ENCODE measurements at regions not wholly inside any gene's neighbourhood (a gene's known extent, or its start where the extent isn't known, plus 50 kb on each side); places are given as distances from the start of the nearest gene placed in this dataset.

DNA sequence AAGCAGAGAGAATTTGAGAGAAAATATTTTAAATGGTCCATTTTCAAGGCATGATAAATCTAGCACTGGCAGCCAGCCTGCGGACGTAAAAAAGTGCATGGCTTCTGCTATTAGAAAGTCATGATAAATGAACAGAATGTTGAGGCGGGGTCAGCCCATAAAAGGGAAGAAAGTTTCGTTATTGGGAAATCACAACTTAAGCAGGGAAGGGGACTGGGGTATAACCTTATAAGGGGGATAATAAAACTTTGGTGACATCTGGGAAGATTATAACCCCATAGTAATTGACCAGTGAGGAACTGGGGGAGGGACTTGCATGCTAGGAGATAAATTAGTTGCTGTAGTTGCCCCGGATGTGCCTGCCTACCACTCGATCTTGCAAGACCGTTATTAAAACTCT is 88.4 kb upstream of the PLSCR4 start:
- no peaks in the 10 kb centered on the region for H3K4me1 ChIP-seq
- H3K9me3 ChIP-seq, result no peaks in the 10 kb centered on the region
- TF ChIP-seq, protein P1, sequence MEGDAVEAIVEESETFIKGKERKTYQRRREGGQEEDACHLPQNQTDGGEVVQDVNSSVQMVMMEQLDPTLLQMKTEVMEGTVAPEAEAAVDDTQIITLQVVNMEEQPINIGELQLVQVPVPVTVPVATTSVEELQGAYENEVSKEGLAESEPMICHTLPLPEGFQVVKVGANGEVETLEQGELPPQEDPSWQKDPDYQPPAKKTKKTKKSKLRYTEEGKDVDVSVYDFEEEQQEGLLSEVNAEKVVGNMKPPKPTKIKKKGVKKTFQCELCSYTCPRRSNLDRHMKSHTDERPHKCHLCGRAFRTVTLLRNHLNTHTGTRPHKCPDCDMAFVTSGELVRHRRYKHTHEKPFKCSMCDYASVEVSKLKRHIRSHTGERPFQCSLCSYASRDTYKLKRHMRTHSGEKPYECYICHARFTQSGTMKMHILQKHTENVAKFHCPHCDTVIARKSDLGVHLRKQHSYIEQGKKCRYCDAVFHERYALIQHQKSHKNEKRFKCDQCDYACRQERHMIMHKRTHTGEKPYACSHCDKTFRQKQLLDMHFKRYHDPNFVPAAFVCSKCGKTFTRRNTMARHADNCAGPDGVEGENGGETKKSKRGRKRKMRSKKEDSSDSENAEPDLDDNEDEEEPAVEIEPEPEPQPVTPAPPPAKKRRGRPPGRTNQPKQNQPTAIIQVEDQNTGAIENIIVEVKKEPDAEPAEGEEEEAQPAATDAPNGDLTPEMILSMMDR (IDR thresholded peaks at IDR 0.05), result no peak
- no peaks in the 10 kb centered on the region for H3K36me3 ChIP-seq
- no peak overlapping the region for H3K27ac ChIP-seq
- H3K27me3 ChIP-seq, result no peaks in the 10 kb centered on the region
- no peak overlapping the region for H3K4me3 ChIP-seq
- no peak for DNase-seq (ENCODE audit: low spot score)

DNA sequence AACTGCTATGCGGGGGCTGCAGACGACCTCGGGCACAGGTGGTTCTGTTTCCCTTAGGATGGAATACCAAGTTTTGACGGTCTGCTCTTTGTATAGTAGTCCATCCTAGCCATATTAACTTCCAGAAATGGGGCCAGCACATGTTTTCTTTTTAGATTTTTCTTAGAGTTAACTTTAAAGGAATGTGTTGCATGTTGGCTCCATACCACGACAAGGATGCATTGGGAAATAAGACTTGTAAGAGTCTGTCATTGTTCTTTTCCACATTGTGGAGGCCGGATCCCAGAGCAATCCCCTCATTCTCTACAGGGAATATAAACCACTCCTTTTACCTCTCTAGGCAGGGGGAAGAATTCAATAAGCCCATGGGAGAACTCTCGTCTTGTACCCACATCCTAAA is 87.1 kb upstream of the PLSCR4 start:
- H3K27ac ChIP-seq, result no peak overlapping the region
- H3K9me3 ChIP-seq, result no peaks in the 10 kb centered on the region
- H3K4me1 ChIP-seq, result no peaks in the 10 kb centered on the region
- TF ChIP-seq, protein P1 (IDR thresholded peaks at IDR 0.05), result no peak
- no peak overlapping the region for H3K4me3 ChIP-seq
- no peaks in the 10 kb centered on the region for H3K36me3 ChIP-seq
- DNase-seq (ENCODE audit: low spot score), result no peak
- H3K27me3 ChIP-seq, result no peaks in the 10 kb centered on the region

DNA sequence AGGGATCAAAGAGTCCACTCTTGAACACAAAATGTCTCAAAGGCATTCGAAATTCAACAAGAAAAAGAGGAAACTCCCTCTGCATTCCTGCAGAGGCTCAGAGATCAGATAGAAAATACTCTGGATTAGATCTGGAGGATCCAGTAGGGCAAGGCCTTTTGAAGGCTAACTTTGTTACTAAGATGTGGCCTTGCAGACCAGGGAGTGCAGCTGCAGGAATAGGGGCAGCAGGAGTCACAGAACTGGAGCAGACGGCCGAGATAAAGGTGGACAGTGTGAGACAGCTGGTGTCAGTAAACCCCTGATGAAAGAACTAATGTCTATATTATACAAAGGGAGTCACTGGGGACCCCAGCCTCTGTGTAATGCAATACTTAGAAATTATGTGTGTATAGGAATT is 84.5 kb upstream of the PLSCR4 start:
- Histone ChIP-seq H3K27ac (no peak overlapping the region), H3K9me3 (no peaks in the 10 kb centered on the region), H3K4me1 (no peaks in the 10 kb centered on the region), H3K4me3 (no peak overlapping the region), H3K27me3 (no peaks in the 10 kb centered on the region), H3K36me3 (no peaks in the 10 kb centered on the region)
- no peak for DNase-seq (ENCODE audit: low spot score)
- TF ChIP-seq, protein P1 (IDR thresholded peaks at IDR 0.05), result no peak

DNA sequence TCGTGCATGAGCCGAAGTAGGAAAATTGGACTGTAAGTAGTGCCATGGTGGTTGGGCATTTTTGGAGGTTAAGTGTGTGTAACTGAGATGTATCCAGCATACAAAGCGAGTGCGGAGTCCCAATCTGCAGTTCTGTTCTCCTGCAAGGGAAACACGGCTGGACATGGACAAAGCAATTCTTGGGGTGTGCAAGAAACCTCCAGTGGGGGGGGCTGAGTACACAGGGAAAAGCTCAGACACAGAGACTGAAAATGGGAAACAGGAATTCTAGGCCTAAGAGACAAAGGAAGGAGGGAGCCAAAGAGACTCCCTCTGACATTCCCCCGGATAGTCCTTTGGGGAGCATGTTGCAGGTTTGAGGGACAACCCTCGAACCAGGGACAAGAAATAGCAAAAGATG is 83.2 kb upstream of the PLSCR4 start:
- Histone ChIP-seq H3K4me3 (no peak overlapping the region), H3K27me3 (no peaks in the 10 kb centered on the region), H3K4me1 (no peaks in the 10 kb centered on the region), H3K27ac (no peak overlapping the region), H3K36me3 (no peaks in the 10 kb centered on the region), H3K9me3 (no peaks in the 10 kb centered on the region)
- DNase-seq (ENCODE audit: low spot score), result no peak
- TF ChIP-seq, protein P1 (IDR thresholded peaks at IDR 0.05), result peak in 1 of 2 donors; percentile 52

DNA sequence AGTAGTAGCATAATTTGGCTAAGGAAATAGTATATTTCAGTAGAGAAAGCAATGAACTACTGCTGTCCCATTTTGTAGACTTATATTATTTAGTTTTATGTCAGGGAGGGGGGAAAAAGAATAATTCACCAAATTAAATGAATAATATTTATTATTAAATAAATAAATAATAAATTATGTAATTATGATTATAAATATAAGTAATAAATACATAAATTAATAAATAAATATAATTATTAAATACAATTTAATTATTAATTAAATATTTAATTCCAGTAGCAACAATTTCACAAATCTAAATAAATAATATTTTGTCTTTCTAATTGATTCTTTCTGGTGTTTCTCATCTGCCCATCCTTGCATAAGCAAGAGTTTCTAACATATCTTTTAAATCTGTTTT is 81.1 kb upstream of the PLSCR4 start:
- Histone ChIP-seq H3K27ac (no peak overlapping the region), H3K36me3 (no peaks in the 10 kb centered on the region), H3K4me1 (peaks cover 0 to under 1% of the 10 kb centered on the region in 2 donors), H3K27me3 (no peaks in the 10 kb centered on the region), H3K9me3 (no peaks in the 10 kb centered on the region), H3K4me3 (no peak overlapping the region)
- no peak for DNase-seq (ENCODE audit: low spot score)
- TF ChIP-seq, protein P1 (IDR thresholded peaks at IDR 0.05), result no peak

DNA sequence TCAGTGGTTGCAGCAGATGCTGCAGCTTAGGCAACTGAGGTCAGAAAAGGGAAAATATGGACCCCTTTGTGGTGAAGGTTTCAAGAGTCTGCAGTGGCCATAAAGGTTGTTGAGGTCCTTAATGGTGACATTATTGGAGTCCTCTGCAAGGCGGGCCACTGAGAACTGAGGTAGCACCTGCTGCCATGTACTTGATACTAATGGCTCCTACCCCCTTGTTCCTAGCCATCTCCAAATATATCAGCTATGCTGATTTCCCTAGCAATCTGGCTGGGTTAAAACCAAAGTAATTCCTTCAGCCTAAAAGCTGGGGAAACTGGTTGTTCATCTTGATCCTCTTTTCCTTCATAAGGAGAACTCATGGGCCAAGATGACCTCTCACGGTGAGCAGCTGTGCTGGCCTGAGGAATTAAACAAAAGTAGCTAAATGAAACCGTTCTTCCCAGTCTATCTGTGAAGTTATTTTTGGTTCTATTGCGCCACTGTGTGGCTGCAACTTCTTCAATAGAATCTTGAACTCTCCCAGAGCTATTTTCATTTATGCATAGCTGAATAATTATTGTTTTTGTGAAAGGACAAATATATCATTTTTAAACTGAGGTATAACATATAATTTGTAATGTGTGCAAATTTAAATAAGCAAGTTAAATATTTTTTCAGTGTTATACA is 76.1 kb upstream of the PLSCR4 start:
- DNase-seq (ENCODE audit: low spot score), result no peak
- H3K9me3 ChIP-seq, result no peaks in the 10 kb centered on the region
- peaks cover 0 to 4% of the 10 kb centered on the region in 2 donors for H3K4me1 ChIP-seq
- H3K4me3 ChIP-seq, result no peak overlapping the region
- TF ChIP-seq, protein P1 (IDR thresholded peaks at IDR 0.05), result peak in 1 of 2 donors; percentile 66
- no peak overlapping the region for H3K27ac ChIP-seq
- no peaks in the 10 kb centered on the region for H3K36me3 ChIP-seq
- H3K27me3 ChIP-seq, result no peaks in the 10 kb centered on the region

All from right atrium auricular region (tissue), 2 donors.